C4-2B (cell line): ENCODE measurements at regions not wholly inside any gene's neighbourhood (a gene's known extent, or its start where the extent isn't known, plus 50 kb on each side); places are given as distances from the start of the nearest gene placed in this dataset.

Experiments used
- H3K27ac ChIP-seq: fragments of 450-650 bp; 2 replicates; pipeline ENCODE4 v1.5.1; 2017
- ZFX ChIP-seq: fragments of 450-650 bp; IDR thresholded peaks from 2 replicates; pipeline ENCODE4 v1.6.1; 2017
- TF ChIP-seq, protein P1 (sequence below): fragments of 450-650 bp; conservative IDR thresholded peaks from 2 replicates; pipeline ENCODE4 v1.5.1; 2017; ENCODE audit warnings: mild to moderate bottlenecking

DNA sequence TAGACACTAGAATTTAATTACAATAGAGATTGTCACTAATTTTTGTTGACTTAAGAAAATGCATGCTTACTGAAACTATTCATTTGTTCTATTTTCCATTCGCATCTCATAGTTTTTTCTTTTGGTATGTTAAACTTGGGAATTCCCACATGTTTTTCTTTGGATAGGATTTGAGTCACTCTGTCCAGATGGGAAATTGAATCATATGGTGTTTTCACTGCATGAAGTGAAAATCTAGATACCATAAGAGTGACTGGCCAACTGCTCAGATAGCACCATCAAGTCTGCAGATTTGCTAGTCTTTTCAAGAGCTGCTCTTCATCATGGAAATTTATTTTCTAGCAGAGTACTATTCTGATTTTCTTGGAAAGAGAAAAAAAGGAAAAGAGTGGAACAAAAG, 172.6 kb downstream of the FAM47B start:
- TF ChIP-seq ZFX, result no peak
- TF ChIP-seq, protein P1, sequence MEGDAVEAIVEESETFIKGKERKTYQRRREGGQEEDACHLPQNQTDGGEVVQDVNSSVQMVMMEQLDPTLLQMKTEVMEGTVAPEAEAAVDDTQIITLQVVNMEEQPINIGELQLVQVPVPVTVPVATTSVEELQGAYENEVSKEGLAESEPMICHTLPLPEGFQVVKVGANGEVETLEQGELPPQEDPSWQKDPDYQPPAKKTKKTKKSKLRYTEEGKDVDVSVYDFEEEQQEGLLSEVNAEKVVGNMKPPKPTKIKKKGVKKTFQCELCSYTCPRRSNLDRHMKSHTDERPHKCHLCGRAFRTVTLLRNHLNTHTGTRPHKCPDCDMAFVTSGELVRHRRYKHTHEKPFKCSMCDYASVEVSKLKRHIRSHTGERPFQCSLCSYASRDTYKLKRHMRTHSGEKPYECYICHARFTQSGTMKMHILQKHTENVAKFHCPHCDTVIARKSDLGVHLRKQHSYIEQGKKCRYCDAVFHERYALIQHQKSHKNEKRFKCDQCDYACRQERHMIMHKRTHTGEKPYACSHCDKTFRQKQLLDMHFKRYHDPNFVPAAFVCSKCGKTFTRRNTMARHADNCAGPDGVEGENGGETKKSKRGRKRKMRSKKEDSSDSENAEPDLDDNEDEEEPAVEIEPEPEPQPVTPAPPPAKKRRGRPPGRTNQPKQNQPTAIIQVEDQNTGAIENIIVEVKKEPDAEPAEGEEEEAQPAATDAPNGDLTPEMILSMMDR, result no peak
- no peak overlapping the region for H3K27ac ChIP-seq

DNA sequence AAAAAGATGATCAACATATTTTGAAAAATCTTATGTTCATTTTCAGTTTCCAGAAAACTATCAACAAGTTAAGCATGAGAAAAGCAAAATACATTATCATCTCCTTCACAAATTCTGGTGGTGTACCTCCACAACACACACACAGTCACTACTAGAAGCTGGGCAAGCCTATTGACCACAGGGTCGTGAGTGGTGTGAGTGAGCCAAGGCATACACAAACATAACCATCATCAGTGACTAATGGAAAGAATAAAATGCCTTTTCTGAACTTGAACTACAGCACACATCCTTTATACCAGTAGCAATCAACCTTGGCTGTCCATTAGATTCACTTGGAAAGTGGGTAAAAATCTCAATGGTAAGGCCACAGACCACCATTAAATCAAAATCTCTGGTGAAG, 180.2 kb downstream of the FAM47B start:
- H3K27ac ChIP-seq, result no peak overlapping the region
- no peak for TF ChIP-seq ZFX
- TF ChIP-seq, protein P1, result no peak

DNA sequence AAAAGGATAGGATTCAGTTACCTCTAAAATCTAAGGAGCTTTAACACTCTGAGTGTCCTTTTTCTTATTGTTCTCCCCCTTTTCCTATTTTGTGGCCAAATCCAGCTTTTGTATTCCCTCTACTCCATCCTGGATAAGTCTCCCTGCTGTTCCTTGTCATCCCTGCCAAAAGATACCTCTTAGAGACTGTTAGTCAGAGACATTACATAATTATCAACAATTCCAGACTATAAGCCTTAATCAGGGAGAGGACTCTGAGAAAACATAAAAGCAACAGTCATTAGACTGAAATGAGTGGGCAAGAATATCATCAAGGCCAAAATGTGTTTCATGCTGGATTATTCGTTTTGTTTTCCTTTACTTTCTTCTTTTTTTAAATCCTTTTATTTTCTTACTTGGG, 206.9 kb downstream of the FAM47B start:
- H3K27ac ChIP-seq, result no peak overlapping the region
- TF ChIP-seq, protein P1, result no peak
- TF ChIP-seq ZFX, result no peak

DNA sequence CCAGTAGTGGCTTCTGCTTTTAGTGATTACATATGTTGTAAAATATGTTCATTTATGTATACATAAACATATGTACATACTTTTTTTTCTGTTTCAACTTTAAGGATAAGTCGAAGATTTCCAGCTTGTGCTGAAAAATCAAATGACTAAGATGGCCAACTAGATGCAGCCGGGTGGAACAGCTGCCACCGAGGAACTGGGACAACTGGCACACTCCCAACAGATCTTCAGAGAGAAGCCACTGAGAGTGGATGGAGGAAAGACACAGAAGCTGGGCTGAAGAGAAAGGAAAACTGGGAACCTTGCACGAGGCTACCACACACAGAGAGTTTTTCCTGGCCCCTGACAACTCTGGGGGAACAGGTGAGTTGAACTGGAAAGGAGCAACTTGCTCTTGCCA, 207.5 kb downstream of the FAM47B start:
- TF ChIP-seq, protein P1, result no peak
- TF ChIP-seq ZFX, result no peak
- no peak overlapping the region for H3K27ac ChIP-seq

DNA sequence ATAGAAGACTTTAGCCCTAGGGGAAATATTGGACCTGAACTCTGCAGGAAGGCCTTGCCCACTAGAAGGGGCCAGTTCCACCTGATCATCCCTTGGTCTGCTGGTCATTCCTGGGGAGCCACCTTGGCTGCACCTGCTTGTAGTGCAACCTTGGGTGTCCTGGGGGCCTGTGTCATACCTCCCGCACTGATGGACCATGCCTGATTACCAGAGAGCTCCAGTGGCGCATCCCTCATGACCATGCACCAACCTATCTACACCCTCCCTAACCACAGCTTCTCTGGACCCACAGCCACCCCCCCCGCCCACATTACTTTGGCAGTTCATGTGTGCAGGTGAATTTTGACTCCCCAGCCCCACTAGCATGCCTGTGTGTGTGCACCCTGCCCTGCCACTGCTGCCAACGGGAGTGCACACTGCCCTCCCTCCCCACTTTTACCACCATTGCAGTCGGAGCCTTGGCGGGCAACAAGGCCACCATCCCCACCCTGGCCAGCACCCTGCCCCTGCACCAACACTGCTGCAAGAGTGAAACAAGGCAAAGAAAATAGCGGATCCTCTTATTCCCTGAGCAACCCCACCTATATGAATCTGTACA, 208.1 kb downstream of the FAM47B start:
- H3K27ac ChIP-seq, result no peak overlapping the region
- TF ChIP-seq, protein P1, result no peak
- no peak for TF ChIP-seq ZFX

DNA sequence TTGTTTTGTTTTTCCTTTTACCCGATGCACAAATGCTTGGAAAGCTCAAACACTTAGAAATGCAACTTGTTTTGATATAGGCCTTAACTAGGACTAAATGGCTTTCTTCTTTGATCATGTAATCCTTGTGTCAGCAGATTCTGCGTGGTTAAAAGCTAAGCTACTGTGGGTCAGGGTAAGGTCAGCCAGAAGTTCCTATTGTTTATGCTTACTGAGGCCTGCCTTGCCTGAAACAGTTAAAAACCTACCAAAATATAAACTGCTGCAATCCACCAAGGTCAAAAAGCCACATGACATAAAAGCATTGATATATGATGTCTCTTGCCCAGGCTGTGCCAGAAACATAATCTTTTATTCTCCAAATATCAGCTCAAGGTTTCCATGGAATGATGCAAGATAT, 223.4 kb downstream of the FAM47B start:
- H3K27ac ChIP-seq, result no peak overlapping the region
- TF ChIP-seq, protein P1, result no peak
- TF ChIP-seq ZFX, result no peak
